ENCODE measurements at regions not wholly inside any gene's neighbourhood (a gene's known extent, or its start where the extent isn't known, plus 50 kb on each side); places are given as distances from the start of the nearest gene placed in this dataset.
"Not testable (repeated sequence)": the region's sequence is repeated elsewhere in the genome, so short reads cannot be mapped to it uniquely, and the experiment has no call there.

DNA sequence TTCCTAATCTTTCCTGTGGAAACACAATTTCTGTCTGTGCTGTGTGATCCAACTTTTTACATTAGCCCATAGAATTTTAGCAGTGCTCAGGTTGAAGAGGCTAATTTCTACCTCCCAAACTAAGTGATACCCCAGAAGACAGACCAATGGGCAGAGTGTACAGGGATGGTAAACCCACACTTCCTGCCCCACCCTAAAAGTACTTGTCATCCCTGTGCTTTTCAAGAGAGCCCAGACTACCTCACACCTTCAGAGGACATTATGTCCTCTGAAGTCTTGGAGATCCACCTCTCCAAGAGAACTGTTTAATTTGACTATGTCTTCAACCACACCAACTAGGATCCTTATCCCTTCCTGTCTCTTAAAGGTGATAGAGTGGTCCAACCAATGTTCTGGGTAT, 82.0 kb upstream of the ACSL1 start:
- no peak for DNase-seq

DNA sequence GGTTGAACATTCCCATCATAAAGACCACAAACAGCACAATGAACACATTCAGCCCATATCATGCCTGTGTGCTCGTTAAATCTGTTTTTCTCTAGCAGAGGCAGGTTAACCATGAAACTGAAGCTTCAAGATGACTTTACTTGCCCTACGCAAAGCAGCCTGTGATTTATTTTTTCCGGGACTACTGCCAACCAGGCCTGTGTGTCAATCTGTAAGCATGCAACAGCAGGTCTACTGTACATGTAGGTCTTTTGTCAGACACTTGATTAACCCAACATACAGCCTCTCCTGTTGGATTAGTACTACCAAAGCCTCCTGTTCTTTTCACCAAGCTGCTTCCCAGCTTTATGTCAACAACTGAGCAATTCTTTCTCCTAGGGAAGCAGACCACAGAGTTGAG, 85.5 kb upstream of the ACSL1 start:
- no peak for DNase-seq

DNA sequence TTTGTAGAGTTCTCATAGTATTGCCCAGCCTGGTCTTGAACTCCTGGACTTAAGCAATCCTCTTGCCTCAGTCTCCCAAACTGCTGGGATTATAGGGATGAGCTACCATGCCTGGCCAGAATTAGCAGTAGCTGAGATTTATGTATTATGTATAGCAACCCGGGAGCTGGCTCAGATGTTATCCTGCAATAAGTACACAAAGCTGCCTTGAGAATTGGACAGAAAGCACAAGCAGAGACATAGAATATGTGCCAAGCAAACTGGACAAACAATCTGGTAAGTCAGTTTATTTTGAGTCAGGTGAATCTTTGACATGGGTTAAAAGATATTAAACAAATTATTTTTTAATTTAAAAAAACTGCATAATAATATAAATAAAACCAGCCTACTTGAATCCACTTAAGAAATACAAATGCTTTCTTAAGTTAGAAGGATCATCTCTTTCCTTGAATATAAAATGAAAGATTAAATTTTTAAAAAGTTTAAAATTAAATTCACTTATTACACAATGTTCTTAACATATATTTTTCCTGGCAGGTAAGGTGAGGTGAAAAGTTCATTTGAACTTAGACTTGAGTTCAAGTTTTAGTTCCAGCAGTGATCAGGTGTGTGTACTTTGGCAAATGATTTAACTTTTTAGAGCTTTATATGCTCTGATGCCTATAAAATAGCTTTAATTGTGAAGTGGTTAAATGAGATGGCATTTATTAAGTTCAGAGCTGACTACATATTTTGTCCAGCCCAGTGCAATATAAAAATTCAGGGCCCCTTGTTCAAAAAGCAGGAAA, 87.8 kb upstream of the ACSL1 start:
- DNase-seq = no peak

DNA sequence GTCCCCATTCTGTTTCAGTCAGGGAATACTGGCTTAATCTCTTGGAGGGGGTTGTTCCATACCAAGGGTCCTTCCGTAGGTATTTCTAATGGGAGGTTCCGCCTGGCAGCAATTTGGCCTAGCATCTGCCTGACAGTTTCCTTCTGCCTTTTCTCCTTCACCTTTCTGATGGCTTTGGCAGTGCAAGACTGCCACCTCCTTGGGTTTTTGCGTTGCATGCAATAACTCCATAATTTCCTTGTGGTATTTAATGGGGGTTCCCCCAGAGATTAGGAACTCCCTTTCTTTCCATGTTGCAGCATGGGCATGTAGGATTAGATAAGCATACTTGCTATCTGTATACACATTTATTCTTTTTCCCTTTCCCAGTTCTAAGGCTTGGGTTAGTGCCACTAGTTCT, 93.0 kb upstream of the ACSL1 start:
- not testable (repeated sequence) for DNase-seq

DNA sequence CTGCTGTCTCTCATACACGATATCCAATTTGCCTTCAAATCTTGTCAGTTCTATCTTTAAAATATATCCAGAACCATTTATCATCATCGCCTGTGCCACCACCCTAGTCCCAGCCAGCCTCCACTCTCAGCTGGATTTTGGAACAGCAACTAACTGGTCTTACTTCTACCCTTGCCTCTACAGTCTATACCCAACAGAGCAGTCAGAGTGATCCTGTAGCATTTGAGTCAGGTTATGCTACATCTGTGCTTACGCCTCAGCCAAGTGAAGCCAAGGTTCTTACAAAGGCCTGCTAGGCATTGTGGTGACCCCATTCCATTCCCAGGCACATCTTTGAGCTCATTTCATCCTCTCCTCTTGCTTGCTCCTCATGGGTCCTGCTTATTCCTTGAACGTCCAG, 95.7 kb upstream of the ACSL1 start:
- DNase-seq = no peak

DNA sequence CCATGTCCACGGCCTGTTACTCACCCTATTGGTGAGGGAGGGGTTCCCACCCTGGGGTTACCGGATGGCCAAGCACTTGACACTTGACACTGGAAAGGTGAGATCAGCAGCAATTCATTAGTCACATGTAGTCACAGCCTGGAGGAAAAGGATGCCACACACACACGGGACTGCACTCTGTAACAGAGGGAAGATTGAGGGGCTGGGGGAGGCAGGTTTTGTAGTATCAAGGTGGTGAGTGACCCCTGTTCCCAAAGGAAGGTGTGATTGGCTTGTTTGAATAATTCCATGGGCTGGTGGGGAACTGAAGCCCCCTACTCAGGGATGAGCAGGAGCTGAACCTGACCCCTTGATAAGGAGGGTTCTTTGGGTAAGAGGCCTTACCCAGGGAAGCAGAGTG, 96.0 kb upstream of the HELT start:
- DNase-seq = no peak

DNA sequence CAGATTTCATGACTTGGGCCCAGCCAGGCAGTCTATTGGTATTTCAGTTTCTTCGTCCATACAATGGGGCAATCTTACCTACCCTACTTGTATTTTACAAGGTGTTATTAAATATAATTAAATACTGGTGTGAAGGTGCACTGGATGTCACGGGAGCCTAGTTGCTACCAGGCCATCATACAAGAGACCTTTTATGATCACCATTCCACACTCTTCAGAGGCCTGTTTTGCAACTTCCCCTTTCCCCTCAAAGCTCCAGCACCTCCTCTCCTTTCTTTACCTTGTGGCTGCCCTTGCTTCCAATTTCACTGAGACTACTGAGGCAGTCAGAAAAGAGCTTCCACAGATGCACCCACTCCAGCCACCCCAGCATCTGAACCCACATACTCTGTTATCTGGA, 93.8 kb upstream of the HELT start:
- no peak for DNase-seq

DNA sequence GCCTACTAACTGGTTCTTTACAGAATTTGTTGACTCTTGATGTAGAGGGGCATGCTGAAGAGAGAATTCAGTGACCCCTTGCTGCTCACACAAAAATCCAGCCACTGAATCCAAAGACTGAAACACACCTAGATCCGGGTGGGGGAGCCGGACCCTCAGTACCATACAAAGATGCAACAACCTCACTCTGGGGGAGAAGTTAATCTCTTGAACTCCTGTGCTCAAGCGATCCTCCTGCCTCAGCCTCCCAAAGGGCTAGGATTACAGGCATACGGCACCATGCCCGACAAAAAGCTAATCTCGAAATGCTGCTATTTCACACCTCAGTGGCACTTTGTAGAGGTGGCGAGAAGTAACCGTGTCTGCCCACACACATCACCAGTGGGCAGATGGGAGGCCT, 88.8 kb upstream of the HELT start:
- no peak for DNase-seq

DNA sequence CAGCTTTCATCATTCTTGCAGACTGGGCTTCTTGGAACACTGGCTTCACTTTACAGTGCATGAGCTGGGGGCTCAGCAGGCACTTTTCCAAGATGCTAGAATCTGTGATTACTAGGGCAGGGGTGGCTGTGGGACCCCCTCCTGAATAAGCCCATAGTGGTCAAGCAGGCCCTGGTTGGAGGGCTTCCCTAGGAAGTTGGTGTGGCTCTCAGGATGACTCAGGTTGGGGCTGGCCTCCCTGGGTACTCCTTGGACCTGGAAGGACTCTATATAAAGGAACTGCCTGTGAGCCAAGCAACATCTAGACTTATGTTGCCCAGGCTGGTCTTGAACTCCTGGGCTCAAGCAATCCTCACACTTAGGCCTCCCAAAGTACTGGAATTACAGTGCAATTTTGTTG, 88.3 kb upstream of the HELT start:
- DNase-seq = no peak

DNA sequence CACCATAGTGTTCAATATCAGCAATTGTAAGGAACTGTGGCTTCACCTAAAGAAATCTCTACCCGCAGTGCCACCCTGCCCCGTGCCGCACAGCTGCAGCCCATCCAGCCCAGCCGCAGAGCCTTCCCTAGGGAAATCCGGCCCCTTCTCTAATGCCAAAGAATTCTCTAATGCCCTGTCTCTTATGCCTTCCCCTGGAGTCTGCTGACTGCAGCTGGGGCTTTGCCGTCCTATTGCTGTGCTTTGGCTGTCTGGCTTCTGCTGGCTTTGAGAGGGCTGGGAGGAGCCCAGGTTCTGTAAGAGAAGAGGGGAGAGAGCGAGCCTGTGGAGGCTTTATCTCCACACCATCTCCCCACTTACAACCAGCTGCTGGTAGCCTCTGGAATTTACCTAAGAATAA, 85.9 kb upstream of the HELT start:
- no peak for DNase-seq

DNA sequence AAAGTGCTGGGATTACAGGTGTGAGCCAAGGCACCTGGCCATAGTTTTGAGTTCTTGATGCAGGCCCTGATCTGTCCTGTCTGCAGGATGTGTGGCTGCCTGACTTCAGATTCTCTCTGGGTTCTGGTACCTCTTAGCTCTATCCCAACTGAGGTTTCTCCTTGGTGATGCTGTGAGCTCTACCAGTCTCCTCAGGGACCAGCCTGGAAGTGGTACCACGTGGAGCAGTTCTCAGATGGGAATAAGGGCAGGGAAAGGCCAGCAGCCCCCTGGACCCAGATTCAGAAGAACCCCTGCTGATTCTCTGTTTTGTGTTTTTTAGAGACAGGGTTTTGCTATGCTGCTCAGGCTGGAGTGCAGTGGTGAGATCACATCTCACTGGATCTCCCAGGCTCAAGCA, 85.0 kb upstream of the HELT start:
- no peak for DNase-seq

DNA sequence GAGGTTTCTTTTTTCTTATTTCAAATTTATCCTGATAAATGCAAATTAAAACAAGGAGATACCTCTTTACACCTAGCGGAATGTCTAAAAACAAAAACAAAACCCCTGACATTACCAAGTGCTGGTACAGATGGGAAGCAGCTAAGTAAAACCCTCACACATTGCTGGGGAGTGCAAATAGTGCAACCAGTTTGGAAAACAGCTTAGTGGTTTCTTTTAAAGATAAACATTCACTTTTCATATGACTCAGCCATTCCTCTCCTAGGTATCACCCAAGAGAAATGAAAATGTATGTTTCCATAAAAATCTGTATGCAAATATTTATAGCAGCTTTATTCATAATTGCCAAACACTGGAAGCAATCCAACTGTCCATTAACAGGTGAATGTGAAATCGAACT, 84.1 kb upstream of the HELT start:
- no peak for DNase-seq

DNA sequence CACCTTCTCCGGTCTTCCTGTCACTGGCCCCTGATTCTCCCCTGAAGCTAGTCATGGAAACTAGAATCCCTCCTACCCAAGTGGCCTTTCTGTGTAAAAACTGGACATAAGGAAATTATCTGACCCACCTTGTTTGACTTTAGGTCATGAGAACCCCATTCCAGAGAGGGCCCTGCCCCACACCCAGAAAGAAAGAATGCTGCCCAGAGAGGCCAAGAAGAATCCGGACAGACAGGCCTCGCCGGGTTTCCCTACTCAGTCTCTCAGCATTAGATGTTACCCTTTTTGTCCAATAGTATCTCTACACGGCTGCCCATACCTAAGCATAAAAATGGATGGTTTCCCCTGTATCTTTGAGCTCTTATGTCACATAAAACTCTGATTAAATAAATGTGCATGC, 83.3 kb upstream of the HELT start:
- no peak for DNase-seq

DNA sequence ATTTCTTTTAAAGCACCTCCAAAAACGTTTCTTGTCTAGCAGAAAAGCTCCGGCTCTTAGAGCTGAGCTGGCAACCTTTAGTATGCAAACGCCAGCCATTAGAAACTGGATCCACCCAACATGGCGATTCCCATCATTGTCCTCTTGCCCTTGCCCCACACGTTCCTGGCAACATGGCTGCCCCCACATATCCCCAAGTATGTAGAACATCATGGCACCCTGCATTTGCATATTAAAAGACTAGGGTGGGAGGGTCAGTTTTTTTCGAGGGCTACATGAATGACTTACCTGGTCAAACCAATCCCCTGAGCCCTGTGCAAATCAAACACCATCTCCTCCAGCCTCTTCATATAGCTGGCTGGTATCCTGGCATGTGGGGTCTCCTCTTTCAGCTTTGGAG, 82.2 kb upstream of the HELT start:
- no peak for DNase-seq

DNA sequence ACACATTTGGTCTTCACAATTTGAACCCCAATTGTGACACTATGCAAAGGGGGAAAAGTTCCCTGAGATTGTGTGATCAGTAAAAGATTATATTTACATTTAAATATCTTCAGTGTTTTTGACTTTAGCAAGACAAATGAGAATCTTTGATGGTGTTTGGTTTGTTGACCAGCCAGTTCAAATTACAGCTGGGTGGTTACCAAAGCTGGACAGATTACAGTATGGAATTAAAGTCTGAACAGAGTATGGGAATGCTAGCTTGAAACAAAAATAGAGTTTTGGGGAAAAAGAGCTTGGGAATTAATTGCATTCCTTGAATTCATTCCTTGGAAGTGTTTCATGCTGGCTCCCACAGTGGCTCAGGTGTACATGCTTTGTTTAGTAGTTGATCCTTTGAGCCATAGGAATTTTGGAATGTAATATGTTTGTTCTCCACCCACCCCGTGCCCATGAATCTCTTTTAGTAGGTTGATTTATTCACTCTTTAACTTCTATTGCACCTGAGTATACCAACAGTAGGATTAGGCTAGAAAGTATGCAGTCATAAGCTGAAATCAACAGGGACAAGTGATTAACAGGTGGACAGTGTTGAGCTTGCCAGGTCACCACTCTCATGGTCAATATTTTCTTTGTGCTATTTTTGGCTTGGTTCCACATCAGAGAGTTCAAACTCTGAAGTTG, 81.1 kb upstream of the HELT start:
- no peak for DNase-seq

DNA sequence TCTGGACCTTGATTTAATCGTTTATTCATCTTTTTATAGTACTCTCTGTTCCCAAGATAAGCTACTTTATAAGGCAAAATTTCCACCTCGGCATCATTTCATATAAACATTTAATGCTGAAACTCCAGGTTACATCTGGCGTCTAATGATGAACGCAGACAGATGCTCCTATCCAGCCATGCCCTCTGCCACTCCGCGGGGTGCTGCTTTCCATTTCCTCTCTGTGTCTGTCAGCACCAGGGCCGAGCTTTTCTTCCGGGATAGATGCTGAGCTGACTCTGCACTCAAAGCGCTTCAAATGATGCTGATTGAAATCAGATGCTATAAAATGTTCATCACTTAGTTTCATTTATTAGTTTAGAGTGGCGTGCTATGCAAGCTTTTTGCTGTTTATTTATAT, 80.5 kb upstream of the HELT start:
- no peak for DNase-seq

DNA sequence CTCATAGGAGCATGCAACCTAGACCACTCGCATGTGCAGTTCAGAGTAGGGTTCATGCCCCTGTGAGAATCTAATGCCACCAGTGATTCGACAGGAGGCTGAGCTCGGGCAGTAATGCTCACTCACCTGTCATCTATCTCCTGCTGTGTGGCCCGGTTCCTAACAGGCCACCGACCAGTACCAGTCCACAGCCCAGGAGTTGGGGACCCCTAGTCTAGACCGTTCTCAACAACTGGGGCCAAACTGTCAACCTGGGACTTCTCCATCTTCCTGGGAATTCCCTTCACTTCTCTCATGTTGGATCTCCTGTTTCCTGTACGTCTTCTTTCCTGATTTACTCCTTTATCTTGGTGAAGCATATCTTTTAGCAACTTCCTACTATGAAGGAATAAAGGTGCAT, 79.4 kb upstream of the HELT start:
- no peak for DNase-seq

DNA sequence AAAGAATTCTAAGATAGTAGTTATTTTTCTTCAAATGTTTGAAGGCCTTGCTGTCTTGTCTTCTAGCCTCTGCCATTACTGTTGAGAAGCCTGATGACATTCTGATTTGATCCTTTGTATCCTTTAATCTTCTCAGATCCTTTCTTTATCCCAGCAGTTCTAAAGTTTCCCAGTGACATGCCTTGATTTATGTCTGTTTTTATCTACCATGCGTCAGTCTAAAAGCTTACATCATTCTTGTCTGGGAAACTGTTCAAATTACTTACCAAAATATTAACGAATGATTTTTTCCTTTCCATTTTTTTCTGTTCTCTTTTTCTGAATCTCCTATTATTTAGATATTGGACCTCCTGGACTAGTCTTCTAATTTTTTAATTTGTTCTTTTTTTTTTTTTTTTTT, 78.3 kb upstream of the HELT start:
- no peak for DNase-seq

DNA sequence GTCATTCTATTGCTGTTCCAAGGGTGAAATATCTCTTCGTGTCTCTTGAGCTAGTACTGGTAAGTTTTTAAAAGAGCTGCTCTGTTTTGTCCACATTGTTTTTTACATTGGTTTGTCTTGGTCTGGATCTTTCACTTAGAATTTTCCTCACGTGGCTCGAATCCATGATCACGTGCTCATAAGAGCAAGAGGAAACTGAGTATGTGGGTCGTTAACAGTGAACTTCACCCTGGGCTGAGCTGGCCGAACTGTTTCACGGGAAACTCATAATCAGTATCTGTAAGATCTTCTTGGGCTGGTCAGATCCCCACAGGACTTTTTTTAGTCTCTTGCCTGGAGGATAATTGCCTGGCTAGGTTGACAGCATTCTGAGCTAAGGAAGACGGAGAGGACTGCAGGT, 77.8 kb upstream of the HELT start:
- DNase-seq = no peak

DNA sequence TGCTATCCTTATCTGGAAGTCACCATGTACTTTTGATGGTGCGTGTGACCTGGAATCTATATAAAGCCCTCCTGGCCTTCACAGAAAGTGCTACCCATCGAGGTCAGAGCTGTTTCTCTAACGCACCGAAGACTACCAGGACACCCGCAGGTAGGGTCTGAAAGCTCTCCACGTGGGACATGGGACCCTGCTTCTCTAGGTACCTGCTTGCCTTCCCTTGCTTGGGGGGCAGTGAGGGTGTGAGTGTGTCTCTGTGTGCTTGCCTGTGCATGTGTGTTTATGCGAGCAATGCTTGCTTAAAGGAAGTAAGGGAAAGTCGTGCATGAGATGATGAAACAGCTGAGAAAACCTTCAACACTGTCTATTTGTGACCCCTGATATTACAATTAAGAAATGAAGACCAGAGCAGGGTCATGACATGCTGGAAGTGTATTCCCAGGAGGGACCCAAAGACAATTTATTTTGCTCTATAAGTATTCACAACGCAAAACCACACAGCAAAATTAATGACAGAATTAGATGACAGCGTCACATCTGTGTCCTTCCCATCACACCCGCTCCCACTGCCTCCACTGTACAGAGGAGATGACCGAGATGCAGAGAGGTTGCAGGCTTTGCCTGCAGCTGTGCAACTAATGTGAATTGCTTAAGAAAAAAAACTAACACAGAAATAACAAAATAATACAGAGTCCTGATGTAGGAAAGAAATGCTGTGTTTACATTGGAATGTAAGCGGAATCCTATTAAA, 76.4 kb upstream of the HELT start:
- no peak for DNase-seq

DNA sequence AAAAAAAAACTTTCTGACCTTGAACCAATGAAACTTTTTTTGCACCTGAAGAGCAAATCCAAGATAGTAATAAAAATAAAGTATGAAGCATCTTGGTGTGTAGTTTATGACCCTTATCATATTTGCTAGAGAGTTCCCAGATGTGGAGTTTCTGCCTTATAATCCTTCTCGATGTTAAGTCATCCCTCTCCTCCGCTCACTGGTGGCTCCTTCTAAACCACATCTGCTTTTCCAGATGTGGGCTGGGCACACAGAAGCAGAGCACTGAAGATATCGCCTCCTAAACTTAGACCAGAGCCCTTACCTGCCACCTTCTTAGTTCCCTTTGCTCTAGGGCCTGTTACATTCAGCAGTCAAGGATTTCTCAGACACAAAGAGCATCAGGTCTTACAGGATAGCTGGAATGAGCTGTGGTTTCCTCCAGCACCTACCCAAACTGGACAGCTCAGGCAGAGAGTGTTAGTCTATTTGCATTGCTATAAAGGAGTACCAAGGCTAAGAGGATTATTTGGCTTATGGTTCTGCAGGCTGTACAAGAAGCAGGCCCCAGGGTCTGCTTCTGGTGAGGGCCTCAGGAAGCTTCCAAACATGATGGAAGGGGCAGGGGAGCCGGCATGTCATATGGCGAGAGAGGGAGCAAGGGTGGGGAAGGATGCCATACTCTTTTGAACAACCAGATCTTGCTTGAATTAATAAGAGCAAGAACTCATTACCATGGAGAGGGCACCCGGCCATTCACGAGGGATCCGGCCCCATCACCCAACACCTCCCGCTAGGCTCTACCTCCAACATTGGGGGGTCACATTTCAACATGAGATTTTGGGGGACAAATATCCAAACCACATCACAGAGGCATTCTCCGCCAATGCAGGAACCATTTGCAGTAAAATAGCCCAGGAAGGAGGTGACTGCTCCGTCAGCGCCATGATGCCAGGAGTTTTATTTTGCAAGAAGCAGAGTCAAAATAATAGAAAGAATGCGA, 75.6 kb upstream of the HELT start:
- no peak for DNase-seq

DNA sequence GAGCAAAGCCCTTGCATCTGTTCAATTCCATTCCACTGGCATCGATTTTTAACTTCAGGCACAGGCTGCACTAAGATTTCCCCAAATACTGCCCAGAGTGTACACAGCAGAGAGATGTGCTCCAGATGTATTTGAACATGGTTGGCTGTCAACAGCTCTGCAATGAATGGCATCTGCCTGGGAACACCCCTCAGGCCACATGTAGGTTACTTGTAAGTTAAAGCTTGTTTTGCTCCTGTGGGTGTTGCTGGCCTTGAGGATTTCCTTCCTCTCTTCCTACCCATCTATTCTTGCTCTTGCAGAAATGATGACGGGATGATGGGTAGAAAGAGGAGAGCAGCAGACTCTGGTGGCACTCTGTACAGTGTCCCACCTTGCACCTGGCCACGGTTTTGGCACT, 69.3 kb upstream of the HELT start:
- no peak for DNase-seq

Data from retina (tissue), 1 donor.